ENCODE measurements at regions not wholly inside any gene's neighbourhood (a gene's known extent, or its start where the extent isn't known, plus 50 kb on each side); places are given as distances from the start of the nearest gene placed in this dataset.

- Mint-ChIP-seq H3K4me3 (no peak overlapping the region), H3K9me3 (no peaks in the 10 kb centered on the region), H3K27me3 (peaks cover 3 to 13% (median 7%) of the 10 kb centered on the region in 5 donors), H3K36me3 (no peaks in the 10 kb centered on the region), H3K4me1 (no peaks in the 10 kb centered on the region), H3K27ac (peak overlapping the region in 1 of 10 donors; percentile 36)
- ATAC-seq (no peak), DNase-seq (no peak)
- POLR2A ChIA-PET: no interaction called here
These were observed 291.4 kb upstream of the UMPS start for GRCh38 chr3:124438813-124439212.

DNA sequence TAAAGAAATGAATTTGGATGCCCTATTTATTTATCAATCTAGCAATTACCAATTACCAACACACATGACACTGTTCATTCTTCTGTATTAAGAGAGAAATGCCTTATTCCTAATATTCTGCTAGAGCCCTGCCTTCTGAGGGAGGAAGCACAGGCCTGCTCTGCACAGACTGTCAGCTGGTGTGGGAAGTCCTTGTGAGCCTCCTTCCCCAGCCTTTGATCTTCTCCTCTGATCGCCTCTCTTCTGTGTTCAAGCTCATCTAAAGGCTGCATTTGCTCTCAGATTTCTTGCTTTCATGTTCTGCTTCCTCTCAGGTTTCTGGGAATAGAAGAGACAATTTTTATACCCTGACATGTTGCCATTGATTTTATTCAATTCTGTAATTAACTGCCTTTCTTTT lies 290.6 kb upstream of the UMPS start:
- Mint-ChIP-seq H3K36me3 (no peaks in the 10 kb centered on the region), H3K4me3 (no peak overlapping the region), H3K4me1 (no peaks in the 10 kb centered on the region), H3K27ac (no peak overlapping the region), H3K9me3 (no peaks in the 10 kb centered on the region), H3K27me3 (peaks cover 4 to 10% (median 8%) of the 10 kb centered on the region in 5 donors)
- no peak for DNase-seq
- POLR2A ChIA-PET: no interaction called here
- ATAC-seq: no peak

DNA sequence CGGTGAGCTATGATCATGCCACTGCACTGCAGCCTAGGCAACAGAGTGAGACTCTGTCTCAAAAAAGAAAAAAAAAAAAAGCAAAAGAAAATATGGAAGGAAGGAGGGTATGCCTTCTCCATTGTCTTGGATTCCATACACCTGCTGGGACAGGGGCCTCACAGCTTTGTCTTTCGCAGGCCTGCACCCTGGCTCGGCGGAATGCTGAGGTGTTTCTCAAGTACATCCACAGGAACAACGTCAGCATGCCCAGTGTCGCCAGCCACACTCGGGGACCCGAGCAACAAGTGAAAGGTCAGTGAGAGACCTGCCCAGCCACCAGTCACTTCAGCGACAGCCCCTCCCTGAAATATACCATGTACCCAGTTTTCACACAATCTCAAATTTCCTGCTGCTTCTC lies 288.5 kb upstream of the UMPS start:
- no peaks in the 10 kb centered on the region for H3K36me3 Mint-ChIP-seq
- H3K27ac Mint-ChIP-seq: no peak overlapping the region
- POLR2A ChIA-PET: no interaction called here
- H3K9me3 Mint-ChIP-seq: no peaks in the 10 kb centered on the region
- H3K4me3 Mint-ChIP-seq: no peak overlapping the region
- no peak for DNase-seq
- H3K4me1 Mint-ChIP-seq: no peaks in the 10 kb centered on the region
- peaks cover 4 to 13% (median 8%) of the 10 kb centered on the region in 5 donors for H3K27me3 Mint-ChIP-seq
- no peak for ATAC-seq

- no peak overlapping the region for H3K4me3 Mint-ChIP-seq
- DNase-seq (no peak), ATAC-seq (no peak)
- no peaks in the 10 kb centered on the region for H3K4me1 Mint-ChIP-seq
- POLR2A ChIA-PET: no interaction called here
- no peaks in the 10 kb centered on the region for H3K9me3 Mint-ChIP-seq
- H3K27me3 Mint-ChIP-seq: peaks cover 4 to 13% (median 8%) of the 10 kb centered on the region in 5 donors
- H3K27ac Mint-ChIP-seq: no peak overlapping the region
- H3K36me3 Mint-ChIP-seq: no peaks in the 10 kb centered on the region
These were observed 287.8 kb upstream of the UMPS start for GRCh38 chr3:124442463-124442862.

- no peak overlapping the region for H3K4me3 Mint-ChIP-seq
- POLR2A ChIA-PET: no interaction called here
- peaks cover 7 to 15% (median 10%) of the 10 kb centered on the region in 5 donors for H3K27me3 Mint-ChIP-seq
- ATAC-seq (no peak), DNase-seq (no peak)
- no peak overlapping the region for H3K27ac Mint-ChIP-seq
- no peaks in the 10 kb centered on the region for H3K4me1 Mint-ChIP-seq
- no peaks in the 10 kb centered on the region for H3K9me3 Mint-ChIP-seq
- no peaks in the 10 kb centered on the region for H3K36me3 Mint-ChIP-seq
These were observed 286.8 kb upstream of the UMPS start for GRCh38 chr3:124443446-124443845.

DNA sequence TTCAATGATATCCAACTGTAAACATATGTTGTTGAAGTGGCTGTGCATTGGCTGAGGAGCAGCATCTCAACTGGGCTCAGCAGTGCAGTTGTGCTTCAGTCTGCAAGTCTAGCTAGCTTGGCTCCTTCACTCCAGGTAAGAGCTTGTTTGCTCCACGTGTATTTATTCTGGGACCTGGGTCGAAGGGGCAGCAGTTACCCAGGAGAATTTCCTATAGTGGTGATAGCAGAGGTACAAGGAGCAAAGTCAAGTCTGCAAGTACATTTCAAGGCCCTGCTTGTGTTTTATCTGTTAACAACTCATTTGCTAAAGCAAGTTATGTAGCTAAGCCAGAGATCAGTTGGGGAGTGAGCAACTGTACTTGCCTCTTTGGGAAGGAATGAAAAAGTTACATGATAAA lies 286.2 kb upstream of the UMPS start:
- POLR2A ChIA-PET: no interaction called here
- ATAC-seq: no peak
- H3K9me3 Mint-ChIP-seq: no peaks in the 10 kb centered on the region
- H3K27me3 Mint-ChIP-seq: peaks cover 7 to 15% (median 11%) of the 10 kb centered on the region in 5 donors
- no peak overlapping the region for H3K27ac Mint-ChIP-seq
- H3K4me3 Mint-ChIP-seq: no peak overlapping the region
- H3K4me1 Mint-ChIP-seq: no peaks in the 10 kb centered on the region
- H3K36me3 Mint-ChIP-seq: no peaks in the 10 kb centered on the region
- no peak for DNase-seq

GRCh38 chr3:124444896-124445295 lies 285.4 kb upstream of the UMPS start:
- DNase-seq (no peak), ATAC-seq (no peak)
- no peak overlapping the region for H3K27ac Mint-ChIP-seq
- H3K27me3 Mint-ChIP-seq: peaks cover 8 to 18% (median 11%) of the 10 kb centered on the region in 5 donors
- H3K9me3 Mint-ChIP-seq: no peaks in the 10 kb centered on the region
- no peak overlapping the region for H3K4me3 Mint-ChIP-seq
- POLR2A ChIA-PET: no interaction called here
- H3K4me1 Mint-ChIP-seq: no peaks in the 10 kb centered on the region
- H3K36me3 Mint-ChIP-seq: no peaks in the 10 kb centered on the region

DNA sequence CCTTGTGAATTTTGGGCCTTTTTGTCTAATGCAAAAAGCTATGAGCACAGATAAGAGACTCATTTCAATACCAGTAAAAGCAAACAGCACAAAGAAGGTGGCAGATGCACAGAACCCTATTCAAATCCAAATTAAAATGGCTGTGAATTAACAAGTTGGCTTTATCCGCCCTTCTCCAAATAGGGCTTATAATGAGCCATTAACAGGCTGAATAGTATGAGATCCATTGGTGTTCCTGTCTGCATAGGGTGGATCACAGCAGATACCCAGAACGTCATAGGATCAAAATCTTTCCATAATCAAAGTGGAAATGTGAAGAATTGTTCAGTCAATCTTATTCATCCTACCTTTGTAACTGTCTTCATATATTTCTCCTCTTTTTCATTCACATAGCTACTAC lies 282.4 kb upstream of the UMPS start:
- no peak for ATAC-seq
- H3K9me3 Mint-ChIP-seq: peaks cover 0 to 10% (median 0%) of the 10 kb centered on the region in 9 donors
- H3K27ac Mint-ChIP-seq: no peak overlapping the region

DNA sequence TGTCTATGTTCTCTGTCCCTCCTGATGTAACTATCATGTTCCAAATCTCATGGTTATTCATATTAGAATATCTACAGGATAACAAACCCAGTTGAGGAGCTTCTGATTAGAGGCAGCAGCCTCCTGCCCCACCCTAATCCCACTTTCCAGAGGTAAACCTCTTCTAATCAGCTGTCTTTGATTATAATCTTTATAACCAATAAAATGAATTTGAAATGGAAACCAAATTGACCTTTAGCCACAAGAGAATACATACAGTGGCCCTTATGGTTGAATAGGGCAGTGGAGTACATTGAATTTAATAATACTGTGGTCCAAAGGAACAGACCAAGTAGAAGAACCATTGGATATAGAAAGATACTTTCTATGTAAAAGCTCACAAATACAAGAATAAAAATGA lies 281.3 kb upstream of the UMPS start:
- Mint-ChIP-seq H3K9me3 (peaks cover 0 to 10% (median 0%) of the 10 kb centered on the region in 9 donors), H3K36me3 (no peaks in the 10 kb centered on the region), H3K27ac (no peak overlapping the region), H3K4me1 (peaks cover 0 to 1% (median 0%) of the 10 kb centered on the region in 4 donors), H3K4me3 (no peak overlapping the region), H3K27me3 (peaks cover 7 to 19% (median 9%) of the 10 kb centered on the region in 5 donors)
- DNase-seq (no peak), ATAC-seq (no peak)
- POLR2A ChIA-PET: no interaction called here

More for the DNA sequence above, 282.4 kb upstream of the UMPS start:
- Mint-ChIP-seq H3K36me3 (no peaks in the 10 kb centered on the region), H3K27me3 (peaks cover 6 to 12% (median 9%) of the 10 kb centered on the region in 5 donors), H3K4me3 (no peak overlapping the region), H3K4me1 (peaks cover 0 to 1% (median 0%) of the 10 kb centered on the region in 4 donors)
- no peak for DNase-seq
- POLR2A ChIA-PET: no interaction called here

- Mint-ChIP-seq H3K27ac (no peak overlapping the region), H3K27me3 (peaks cover 10 to 27% (median 15%) of the 10 kb centered on the region in 5 donors), H3K4me1 (peaks cover 0 to 1% (median 0%) of the 10 kb centered on the region in 4 donors), H3K4me3 (no peak overlapping the region), H3K36me3 (no peaks in the 10 kb centered on the region), H3K9me3 (peaks cover 0 to 10% (median 0%) of the 10 kb centered on the region in 9 donors)
- no peak for DNase-seq
- POLR2A ChIA-PET: no interaction called here
- no peak for ATAC-seq
These were observed 279.9 kb upstream of the UMPS start for GRCh38 chr3:124450366-124450765.

- DNase-seq (no peak), ATAC-seq (no peak)
- no peaks in the 10 kb centered on the region for H3K36me3 Mint-ChIP-seq
- H3K27me3 Mint-ChIP-seq: peaks cover 13 to 27% (median 17%) of the 10 kb centered on the region in 5 donors
- POLR2A ChIA-PET: no interaction called here
- H3K27ac Mint-ChIP-seq: no peak overlapping the region
- peaks cover 0 to 10% (median 0%) of the 10 kb centered on the region in 9 donors for H3K9me3 Mint-ChIP-seq
- peaks cover 0 to 1% (median 0%) of the 10 kb centered on the region in 4 donors for H3K4me1 Mint-ChIP-seq
- H3K4me3 Mint-ChIP-seq: no peak overlapping the region
These were observed 278.5 kb upstream of the UMPS start for GRCh38 chr3:124451630-124452317.

- Mint-ChIP-seq H3K9me3 (peaks cover 0 to 10% (median 0%) of the 10 kb centered on the region in 9 donors), H3K4me3 (no peak overlapping the region), H3K27me3 (peaks cover 19 to 40% (median 21%) of the 10 kb centered on the region in 5 donors), H3K36me3 (no peaks in the 10 kb centered on the region), H3K27ac (peak overlapping the region in 1 of 10 donors; percentile 41), H3K4me1 (peaks cover 0 to 1% (median 0%) of the 10 kb centered on the region in 4 donors)
- no peak for ATAC-seq
- POLR2A ChIA-PET: no interaction called here
- DNase-seq: no peak
These were observed 277.1 kb upstream of the UMPS start for GRCh38 chr3:124453189-124453588.

- Mint-ChIP-seq H3K4me3 (no peak overlapping the region), H3K27ac (no peak overlapping the region), H3K4me1 (peaks cover 0 to 1% (median 0%) of the 10 kb centered on the region in 4 donors), H3K27me3 (peaks cover 16 to 65% (median 22%) of the 10 kb centered on the region in 5 donors), H3K36me3 (no peaks in the 10 kb centered on the region), H3K9me3 (peaks cover 0 to 10% (median 0%) of the 10 kb centered on the region in 9 donors)
- POLR2A ChIA-PET: no interaction called here
- ATAC-seq (no peak), DNase-seq (no peak)
These were observed 274.4 kb upstream of the UMPS start for GRCh38 chr3:124455891-124456290.

DNA sequence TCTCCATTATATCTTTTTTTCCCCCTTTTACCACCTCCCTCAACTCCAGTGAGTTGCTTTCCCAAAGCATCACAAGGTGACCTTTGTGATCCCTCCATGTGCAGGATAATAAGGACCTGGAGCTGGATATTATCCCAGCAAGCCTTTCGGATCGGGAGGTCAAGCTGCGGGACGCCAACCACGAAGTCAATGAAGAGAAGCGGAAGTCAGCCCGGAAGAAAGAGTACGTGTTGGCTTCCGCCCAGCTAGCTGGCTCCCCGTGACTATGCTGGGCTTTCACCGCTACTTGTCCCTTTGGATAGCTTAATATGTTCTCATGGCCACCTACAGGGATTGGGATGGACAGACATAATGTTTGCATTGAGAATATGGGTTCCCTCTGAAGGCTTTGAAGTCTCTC lies 273.7 kb upstream of the UMPS start:
- peaks cover 16 to 65% (median 26%) of the 10 kb centered on the region in 5 donors for H3K27me3 Mint-ChIP-seq
- H3K36me3 Mint-ChIP-seq: no peaks in the 10 kb centered on the region
- POLR2A ChIA-PET: no interaction called here
- H3K9me3 Mint-ChIP-seq: peaks cover 0 to 10% (median 0%) of the 10 kb centered on the region in 9 donors
- H3K4me1 Mint-ChIP-seq: peaks cover 0 to 1% (median 0%) of the 10 kb centered on the region in 4 donors
- no peak for ATAC-seq
- no peak for DNase-seq
- no peak overlapping the region for H3K27ac Mint-ChIP-seq
- no peak overlapping the region for H3K4me3 Mint-ChIP-seq

Measured in naive thymus-derived CD8-positive, alpha-beta T cell (primary cell).